Head of caudate nucleus (tissue), 42 donors: ENCODE measurements at regions not wholly inside any gene's neighbourhood (a gene's known extent, or its start where the extent isn't known, plus 50 kb on each side); places are given as distances from the start of the nearest gene placed in this dataset.

Source experiments
- DNase-seq, 42 donors: peaks; one replicate each; pipeline versions ENCODE4 v3.0.0 to v3.0.0-alpha.2; 2020 to 2021; ENCODE audit warnings: mixed read lengths in 7 of 42
- intact Hi-C: fragments of 100-400 bp; cut with DNase I; formaldehyde crosslinking; loops from one replicate; pipeline ENCODE4 v1.15.0; 2022

DNA sequence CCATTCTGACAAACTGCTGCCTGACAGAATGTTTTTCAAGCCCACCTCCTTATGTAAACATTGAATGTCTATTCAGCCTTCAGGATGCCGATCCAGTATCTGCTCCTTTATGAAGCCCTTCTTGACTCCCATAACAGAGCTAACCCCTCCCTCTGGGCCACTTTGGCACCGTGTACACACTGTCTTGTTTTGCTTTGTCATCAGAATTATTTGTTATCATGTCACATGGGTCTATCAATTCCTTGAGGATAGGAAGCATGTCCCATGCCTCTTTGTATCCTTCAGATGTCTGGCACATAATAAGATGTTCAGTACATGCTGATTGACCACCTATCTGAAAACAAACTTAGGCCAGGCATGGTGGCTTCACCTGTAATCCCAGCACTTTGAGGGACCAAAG lies 92.3 kb downstream of the PRLHR start:
- intact Hi-C loops: no loop called here

DNA sequence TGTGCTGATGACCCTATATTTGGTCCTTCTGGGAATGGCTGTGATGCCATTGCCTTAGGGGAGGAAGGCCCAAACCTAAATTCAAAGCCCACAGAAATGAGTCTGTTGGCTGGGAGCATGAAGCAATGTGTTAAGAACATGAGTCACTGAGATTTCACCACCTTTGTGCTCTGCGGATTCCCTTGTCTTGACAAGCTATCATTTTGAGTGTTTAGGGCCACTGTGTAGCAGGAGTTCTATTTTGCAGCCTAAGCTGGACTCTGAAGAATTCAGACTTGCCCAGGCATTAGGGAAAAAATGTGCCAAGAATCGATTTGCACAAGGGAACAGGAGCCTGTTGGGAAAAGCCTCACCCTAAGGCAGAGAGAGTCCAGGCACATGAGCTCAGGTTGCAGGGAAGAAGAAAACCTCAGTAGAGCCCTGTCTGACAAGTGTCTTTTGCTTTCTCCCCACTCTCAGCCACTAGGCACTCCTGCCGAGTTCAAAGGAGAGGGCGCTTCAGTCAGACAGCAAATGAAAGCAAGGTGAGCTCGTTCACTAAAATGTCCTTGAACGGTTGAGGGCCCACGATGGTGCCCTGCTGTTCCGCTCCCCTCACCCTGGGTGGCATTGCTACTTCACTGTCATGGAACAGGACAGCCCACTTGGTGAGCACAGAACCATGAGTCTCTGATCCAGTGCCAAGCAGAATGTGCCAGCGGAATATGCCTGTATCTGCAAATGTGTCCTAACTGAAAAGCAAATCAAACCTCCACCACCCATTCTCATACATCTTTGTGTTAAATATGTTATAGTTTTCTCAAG lies 93.6 kb downstream of the PRLHR start:
- intact Hi-C loops: no loop called here

More for the DNA sequence above, 92.3 kb downstream of the PRLHR start:
- DNase-seq: no peak

DNA sequence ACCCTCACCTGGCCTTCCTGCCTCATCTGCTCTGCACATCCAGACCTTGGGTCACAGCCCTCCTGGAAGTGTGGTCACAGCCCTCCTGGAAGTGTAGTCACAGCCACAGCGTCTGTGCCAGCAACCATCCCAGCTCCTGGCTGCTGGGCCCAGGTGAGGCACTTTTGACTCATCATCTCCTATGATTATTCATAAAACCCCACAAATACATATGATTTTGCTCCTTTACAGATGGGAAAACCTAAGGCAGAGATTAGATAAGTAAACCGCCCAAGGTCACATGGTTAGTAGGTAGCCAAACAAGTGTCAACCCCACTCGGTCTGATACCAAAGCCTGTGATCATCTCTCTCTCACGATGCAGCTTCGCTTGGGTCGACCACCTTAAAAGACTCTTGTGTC lies 94.3 kb downstream of the PRLHR start:
- intact Hi-C loops: no loop called here
- DNase-seq: no peak

More for the DNA sequence above, 93.6 kb downstream of the PRLHR start:
- no peak for DNase-seq

DNA sequence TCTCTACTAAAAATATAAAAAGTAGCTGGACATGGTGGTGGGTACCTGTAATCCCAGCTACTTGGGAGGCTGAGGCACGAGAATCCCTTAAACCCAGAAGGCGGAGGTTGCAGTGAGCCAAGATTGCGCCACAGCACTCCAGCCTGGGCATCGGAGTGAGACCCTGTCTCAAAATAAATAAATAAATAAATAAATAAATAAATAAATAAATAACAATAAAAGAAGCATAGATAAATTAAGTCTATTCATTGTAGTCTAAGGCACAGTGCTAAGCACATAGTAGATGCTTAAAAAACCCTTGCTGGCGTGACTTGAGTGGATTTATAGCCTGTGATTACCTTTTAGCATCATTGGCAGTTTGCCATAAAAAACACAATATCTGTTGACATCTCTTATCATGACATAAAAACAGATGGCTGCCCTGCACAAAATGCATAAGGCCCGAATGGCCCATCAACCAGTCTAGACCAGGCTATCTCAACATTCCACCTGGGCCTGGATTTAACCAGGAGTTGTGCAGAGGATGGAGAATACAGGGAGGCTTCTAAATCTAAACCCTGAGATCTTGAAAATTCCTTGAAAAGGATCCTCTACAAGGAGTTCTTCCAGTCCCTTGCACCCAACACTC lies 94.9 kb downstream of the PRLHR start:
- intact Hi-C loops: no loop called here
- DNase-seq: no peak

DNA sequence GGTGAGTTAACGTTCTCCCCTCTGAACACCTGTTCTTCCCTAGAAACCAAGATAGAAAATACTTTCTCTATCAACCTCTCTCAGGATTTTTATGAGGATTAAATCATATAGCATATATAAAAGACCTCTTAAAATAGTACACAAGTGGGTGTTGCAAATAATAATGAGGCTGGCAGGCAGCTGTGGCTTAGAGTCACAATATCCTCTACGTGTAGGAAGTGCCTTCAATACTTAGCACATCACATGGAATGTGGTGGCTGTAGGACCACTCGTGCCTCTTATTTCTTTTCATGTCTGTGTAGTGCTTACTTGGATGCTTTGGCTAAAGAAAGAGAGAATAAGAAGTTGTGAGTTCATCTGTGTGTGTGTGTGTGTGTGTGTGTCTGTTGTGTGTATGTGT lies 96.3 kb downstream of the PRLHR start:
- intact Hi-C loops: no loop called here
- DNase-seq: no peak

DNA sequence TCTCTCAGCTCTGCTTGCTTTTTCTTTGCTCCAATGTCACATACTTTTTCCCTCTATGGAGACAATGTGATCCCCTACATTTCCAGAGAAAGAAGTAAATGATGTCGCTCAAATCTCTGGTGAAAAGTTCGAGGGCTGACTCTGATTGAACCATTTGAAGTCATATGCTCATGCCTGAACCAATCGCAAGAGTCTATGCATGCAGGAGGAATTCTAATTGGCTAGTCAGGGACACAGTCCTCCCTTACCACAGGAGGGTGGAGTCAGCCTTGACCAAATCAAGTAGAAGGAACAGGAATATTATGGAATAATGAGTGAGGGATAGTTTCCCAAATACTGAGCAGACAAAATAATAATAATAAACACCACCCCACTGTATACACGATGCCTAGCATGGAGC lies 96.8 kb downstream of the PRLHR start:
- no peak for DNase-seq
- intact Hi-C loops: no loop called here

DNA sequence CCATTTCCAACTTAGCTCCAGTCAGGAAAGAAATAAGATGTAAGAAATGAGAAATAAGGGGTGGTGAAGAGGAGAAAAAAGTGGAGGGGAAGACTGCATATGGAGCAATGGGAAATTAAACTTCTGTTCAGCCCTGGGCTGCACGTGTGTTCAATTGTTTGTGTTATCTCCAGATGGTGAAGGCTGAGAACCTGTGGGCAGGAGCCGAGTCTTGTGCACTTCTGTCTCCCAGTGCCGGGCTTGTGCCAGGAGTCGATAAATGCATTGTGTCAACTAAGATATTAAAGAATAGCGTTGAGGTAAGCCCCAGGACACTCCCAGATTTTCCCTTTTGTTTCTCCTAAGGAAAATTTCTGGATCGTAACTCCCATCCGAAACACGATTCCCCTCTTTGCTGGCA lies 98.2 kb downstream of the PRLHR start:
- intact Hi-C loops: no loop called here
- no peak for DNase-seq

DNA sequence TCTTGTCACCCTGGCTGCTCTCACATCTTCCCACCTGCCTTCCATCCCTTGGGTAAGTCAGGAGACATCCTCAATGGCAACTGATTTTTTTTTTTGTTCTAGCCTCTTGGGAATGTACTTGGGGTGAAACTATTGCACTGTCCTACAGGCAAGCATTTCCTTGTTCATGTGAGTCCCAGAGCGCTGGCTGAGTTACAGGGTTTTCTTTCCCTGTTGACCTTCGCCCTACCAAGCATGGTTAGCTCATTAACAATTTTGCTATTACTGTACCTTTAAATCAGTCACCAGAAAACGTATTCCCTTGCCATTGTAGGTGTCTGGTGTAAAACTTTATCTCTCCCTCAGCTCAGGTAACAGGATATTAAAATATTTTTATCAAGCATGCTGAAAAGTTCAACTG lies 98.9 kb downstream of the PRLHR start:
- DNase-seq: no peak
- intact Hi-C loops: no loop called here

DNA sequence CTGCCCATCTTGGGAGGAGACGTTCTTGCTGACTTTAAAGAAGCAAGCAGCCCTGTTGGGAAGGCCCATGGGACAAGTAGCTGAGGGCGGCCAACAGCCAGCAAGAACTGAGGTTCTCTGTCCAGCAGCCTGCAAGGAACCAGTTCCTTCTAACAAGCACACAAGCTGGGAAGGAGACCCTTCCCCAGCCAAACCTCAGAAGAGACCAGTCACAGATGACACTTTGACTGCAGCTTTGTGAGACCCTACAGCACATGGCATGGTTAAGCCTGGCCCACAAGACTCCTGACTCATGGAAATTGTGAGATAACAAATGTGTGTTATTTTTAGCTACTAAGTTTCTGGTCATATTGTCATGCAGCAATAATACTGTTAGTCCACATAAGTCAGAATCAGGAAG lies 99.9 kb downstream of the PRLHR start:
- intact Hi-C loops: no loop called here
- no peak for DNase-seq

DNA sequence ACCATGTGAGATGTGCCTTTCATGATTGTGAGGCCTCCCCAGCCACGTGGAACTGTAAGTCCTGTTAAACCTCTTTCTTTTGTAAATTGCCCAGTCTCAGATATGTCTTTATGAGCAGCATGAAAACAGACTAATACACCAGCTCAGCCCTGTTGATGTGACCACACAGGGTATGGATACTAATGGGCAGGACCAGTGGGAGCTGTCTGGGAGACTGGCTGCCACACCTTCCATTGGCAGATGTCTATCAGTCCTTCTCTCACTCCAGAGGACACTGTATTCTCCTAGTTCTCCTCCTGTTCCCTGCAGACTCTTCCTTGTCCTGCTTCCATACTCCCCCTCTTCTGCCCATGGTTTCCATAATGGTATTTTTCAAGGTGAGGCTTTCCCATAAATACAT lies 104.4 kb downstream of the PRLHR start:
- intact Hi-C loops: no loop called here
- no peak for DNase-seq

DNA sequence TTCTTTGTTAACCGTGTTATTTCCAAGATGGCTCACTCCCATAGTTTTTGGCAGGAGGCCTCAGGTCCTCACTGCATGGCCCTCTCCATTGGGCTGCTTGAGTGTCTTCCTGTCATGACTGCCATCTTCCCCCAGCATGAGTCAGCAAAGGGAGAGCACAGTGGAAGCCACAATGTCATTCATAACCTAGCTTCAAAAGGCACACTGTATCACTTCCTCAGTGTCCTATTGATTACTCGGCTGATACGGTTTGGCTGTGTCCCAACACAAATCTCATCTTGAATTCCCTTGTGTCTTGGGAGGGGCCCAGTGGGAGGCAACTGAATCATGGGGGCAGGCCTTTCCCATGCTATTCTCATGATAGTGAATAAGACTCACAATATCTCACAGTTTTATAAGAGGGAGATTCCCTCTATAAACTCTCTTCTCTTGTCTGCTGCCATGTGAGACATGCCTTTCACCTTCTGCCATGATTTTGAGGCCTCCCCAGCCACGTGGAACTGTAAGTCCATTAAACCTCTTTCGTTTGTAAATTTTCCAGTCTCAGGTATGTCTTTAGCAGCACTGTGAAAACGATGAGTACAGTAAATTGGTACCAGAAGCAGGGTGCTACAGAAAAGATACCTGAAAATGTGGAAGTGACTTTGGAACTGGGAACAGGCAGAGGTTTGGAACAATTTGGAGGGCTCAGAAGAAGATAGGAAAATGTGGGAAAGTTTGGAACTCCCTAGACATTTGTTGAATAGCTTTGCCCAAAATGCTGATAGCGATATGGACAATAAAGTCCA lies 106.5 kb downstream of the PRLHR start:
- peak in 1 of 42 donors; percentile 5 for DNase-seq

DNA sequence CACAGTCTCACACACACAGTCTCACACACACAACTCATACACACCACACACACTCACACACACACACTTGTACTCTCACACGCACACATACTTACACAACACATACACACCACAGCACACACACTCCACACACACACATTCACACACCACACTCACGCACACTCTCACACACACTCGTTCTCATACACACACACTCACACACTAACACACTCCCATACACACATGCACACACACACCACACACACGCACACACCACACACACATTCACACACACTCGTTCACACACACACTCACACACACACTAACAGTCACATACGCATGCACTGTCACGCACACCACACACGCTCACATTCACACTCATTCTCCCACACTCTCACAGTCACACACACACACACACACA lies 109.8 kb downstream of the PRLHR start:
- DNase-seq: peak in 1 of 42 donors; percentile 19
- intact Hi-C loops: no loop called here

More for the DNA sequence above, 106.5 kb downstream of the PRLHR start:
- intact Hi-C loops: no loop called here

DNA sequence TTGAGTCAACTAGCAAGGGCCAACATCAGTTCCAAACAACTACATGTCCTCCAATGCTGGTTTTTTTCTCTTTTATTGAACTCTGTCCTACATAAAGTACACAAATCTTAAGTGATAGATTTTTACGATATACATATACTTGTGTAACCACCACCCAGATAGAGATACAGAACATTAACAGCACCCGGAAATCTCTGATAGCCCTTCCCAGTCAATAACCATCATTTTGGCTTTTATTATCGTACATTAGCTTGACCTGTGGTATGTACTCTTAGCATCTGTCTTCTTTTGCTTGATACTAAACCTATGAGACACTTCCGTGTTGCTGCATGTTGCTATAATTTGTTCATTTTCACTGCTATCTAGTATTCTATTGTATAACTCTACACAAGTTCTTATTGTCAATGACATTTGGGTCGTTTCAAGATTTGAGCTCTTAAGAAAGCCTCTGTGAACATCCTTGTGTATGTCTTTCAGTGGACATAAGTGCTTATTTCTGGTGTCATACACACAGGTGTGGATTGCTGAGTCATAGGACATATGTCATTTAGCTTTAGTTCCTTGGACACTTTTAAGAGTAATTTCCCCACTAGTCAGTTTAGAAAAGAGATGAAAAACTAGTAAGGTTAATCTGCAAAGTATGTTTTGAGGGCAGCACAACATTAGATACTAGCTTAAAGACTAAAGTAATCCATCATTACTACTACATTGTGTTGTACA lies 111.1 kb downstream of the PRLHR start:
- no peak for DNase-seq
- intact Hi-C loops: no loop called here

DNA sequence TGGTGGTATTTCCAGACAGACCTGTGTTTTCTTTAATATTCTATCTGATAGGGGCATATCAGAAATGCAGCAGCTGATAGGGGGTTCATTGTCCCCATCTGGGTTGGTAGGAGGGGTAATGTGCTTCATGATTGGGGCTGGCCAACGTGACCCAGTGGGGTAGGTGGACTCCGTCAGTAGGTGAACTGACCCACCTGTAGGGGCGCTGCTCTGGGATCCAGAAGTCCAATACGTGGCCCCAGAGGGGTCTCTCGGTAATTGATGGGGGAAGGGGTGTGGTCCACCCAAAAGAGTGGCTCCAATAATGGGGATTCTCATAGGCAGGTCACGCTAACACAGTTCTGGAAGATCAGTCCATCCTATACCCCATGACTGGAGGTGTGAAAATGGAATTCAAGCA lies 112.0 kb downstream of the PRLHR start:
- intact Hi-C loops: no loop called here
- DNase-seq: peak in 1 of 42 donors; percentile 22

DNA sequence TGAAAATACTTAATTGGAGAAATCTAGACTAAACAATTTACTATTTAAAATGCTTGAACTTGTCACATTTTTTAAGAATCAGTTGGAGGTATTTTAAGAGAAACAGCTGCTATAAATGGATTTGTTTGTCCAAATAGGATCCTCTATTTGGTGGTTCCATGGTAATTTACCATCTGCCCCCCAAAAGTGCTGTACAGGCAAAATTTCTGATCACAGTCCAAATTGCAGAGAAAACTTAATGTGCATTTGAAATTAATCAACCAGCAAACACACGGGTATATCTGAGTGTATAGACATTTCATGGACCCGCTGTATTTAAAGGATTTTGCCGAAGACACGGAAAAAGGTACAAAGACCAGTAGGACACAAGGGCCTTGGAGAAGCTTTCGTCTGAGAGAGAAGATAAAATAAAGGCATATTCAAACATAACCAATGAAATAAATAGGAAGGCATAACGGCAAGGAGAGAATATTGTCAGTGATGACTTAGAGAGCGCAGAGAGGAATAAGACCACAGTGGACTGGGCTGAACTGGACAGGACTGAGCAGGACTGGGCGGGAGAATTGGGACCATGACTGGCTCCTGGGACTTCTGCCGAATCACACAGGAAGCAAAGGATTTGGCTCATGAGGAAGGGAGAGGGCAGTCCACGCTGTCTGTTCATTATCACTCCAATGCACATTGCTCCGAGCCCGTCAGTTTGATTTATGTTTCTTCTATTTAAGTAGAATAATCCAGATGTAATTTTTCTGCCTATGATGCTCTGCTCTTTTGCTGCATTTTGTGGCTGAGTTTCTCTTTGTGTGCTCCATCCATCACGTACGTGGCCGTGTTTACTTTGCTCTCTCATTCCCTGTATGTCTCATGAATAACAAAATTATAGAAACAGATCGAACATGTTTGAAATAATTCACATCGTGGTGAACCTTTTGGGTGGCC lies 112.8 kb downstream of the PRLHR start:
- intact Hi-C loops: no loop called here
- peak in 1 of 42 donors; percentile 27 for DNase-seq

DNA sequence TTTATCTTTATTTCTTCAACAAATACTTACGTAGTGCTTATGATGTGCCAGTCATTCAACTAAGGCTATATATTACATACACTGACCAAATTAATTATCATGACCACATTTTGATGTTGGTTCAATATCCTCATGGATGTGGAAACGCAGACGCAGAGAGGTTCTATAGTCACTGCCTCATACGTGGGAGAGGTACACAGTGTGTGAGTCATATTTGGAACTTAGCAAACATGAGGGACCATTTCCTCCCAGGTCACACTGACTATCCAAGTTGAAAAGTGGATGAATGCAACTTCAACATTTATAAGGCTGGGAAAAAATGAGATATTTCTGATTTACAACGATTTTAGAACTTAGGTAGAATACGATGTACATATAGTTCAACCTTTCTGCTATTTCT lies 113.6 kb downstream of the PRLHR start:
- intact Hi-C loops: no loop called here
- peak in 1 of 42 donors; percentile 17 for DNase-seq

DNA sequence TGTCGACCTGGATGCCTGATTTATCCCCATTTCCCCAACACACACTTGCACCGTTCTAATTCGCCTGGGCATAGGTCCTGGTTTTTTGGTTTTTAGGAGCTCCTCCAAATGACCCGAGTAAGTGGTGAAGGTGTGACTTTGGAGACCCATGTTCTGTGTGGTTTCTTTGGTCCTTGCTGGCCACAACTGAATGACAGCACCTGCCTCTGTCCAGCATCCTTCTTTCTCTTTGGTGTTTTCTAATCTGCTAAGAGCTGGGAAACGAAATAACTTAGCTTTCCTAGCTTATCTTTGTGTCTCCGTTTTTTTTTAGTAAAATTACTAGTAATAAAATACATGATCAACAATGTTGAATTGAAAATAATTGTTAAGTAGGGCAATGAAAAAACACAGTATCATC lies 120.2 kb downstream of the PRLHR start:
- DNase-seq: peak in 1 of 42 donors; percentile 28
- intact Hi-C loops: no loop called here

DNA sequence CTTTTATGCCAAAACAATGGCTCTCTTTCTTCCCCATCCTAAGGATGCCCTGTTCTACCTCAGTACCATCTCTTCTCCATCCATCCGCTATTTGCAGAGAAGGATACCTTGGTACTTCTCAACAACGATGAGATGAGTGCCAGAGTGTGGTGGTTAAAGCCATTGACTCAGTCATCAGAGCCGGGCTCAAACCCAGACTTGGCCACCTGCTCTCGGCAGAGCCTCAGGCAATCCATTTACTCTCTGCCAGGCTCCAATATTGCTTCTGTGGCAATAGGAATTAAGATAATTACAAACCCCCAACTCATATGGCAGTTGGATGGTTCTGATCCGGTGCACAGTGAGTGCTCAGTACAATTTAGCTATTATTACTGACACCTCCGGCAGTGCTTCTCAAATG lies 121.3 kb downstream of the PRLHR start:
- DNase-seq: peak in 3 of 42 donors; percentile 3 to 34 (median 10)
- intact Hi-C loops: no loop called here
